22Rv1 (cell line): ENCODE measurements at regions not wholly inside any gene's neighbourhood (a gene's known extent, or its start where the extent isn't known, plus 50 kb on each side); places are given as distances from the start of the nearest gene placed in this dataset.

Source experiments
- H3K27ac ChIP-seq: fragments of 450-650 bp; 2 replicates; pipeline ENCODE4 v1.5.1; 2017
- CTCF ChIP-seq: fragments of 450-650 bp; IDR thresholded peaks from 2 replicates; pipeline ENCODE4 v1.5.1; 2017; ENCODE audit warnings: mild to moderate bottlenecking
- ZFX ChIP-seq: fragments of 450-650 bp; IDR thresholded peaks from 2 replicates; pipeline ENCODE4 v1.6.1; 2017; ENCODE audit warnings: antibody characterized with exemption, borderline replicate concordance

DNA sequence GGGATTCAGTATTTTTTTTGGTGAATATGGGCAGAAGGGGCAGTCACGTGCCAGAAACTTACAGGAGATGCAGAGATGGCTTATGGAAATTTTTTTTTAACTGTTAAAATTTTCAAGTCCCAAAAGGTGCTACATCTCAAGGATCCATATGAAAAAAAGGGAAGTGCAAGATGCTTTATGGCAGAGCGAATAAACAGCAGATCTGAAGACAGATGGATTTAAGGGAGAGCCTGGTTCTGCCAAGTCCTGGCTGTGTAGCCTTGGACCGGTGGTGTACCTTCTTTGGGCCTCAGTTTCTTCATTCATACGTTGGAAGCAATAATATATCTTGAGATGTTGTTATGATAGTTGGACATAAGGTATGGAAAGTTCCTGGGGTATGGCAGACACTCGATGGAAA lies 91.5 kb upstream of the ARRDC4 start:
- no peak overlapping the region for H3K27ac ChIP-seq
- TF ChIP-seq ZFX (no peak), CTCF (no peak)

GRCh38 chr15:97870771-97871170 lies 89.7 kb upstream of the ARRDC4 start:
- H3K27ac ChIP-seq: no peak overlapping the region
- TF ChIP-seq CTCF: no peak
- no peak for TF ChIP-seq ZFX

- H3K27ac ChIP-seq: no peak overlapping the region
These were observed 86.4 kb upstream of the ARRDC4 start for GRCh38 chr15:97874139-97874538.

GRCh38 chr15:97875025-97875512 lies 85.4 kb upstream of the ARRDC4 start:
- TF ChIP-seq CTCF (no peak), ZFX (no peak)
- peak overlapping the region; percentile 65 for H3K27ac ChIP-seq

More at GRCh38 chr15:97874139-97874538, 86.4 kb upstream of the ARRDC4 start:
- TF ChIP-seq CTCF (no peak), ZFX (no peak)

DNA sequence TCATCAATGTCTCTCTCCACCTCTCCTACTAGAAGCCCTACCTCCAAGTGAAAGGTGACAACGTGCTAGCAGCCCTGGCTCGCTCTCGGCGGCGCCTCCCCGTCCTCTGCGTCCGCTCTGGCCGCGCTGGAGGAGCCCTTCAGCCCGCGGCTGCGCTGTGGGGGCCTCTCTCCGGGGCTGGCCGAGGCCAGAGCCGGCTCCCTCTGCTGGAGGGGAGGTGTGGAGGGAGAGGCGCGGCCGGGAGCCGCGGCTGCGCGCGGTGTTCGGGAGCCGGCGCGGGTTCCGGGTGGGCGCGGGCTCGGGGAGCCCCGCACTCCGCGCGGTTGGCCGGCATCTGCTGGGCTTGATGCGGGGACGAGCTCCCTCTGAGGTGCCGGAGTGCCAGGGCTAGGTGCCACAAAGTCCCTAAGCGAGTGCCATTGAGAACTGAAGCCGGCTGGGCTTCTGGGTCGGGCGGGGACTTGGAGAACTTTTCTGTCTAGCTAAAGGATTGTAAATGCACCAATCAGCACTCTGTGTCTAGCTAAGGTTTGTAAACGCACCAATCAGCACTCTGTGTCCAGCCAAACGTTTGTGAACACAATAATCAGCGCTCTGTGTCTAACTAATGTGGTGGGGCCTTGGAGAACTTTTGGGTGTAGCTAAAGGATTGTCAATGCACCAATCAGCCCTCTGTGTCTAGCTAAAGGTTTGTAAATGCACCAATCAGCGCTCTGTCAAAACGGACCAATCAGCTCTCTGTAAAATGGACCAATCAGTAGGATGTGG lies 84.8 kb upstream of the ARRDC4 start:
- TF ChIP-seq CTCF (peak; percentile 87), ZFX (no peak)
- H3K27ac ChIP-seq: peak overlapping the region; percentile 65

DNA sequence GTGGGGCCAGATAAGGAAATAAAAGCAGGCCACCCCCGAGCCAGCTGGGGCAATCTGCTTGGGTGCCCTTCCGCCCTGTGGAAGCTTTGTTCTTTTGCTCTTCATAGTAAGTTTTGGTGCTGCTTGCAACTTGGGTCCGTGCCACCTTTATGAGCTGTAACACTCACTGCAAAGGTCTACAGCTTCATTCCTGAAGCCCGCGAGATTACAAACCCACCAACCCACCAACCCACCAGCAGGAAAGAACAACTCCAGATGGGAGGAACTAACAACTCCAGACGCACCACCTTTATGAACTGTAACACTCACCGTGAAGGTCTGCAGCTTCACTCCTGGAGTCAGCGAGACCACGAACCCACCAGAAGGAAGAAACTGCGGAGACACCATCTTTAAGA lies 84.2 kb upstream of the ARRDC4 start:
- H3K27ac ChIP-seq: no peak overlapping the region

More for the DNA sequence above, 84.2 kb upstream of the ARRDC4 start:
- TF ChIP-seq CTCF (no peak), ZFX (no peak)
